Sigmoid colon (tissue), 4 donors: ENCODE measurements at regions not wholly inside any gene's neighbourhood (a gene's known extent, or its start where the extent isn't known, plus 50 kb on each side); places are given as distances from the start of the nearest gene placed in this dataset.

Experiments
- CTCF ChIP-seq, 4 experiments: fragments of 450-650 bp in 3 of 4; fragments of 200-600 bp in 1 of 4; IDR thresholded peaks; one replicate each; pipeline ENCODE4 v1.5.1; 2016 to 2019; ENCODE audit warnings: antibody characterized with exemption in 4 of 4, mild to moderate bottlenecking in 3 of 4, moderate library complexity in 2 of 4
- EP300 ChIP-seq, 4 donors: sonication (generic); formaldehyde crosslinking; IDR thresholded peaks; one replicate each; pipeline ENCODE4 v1.6.1; 2017; ENCODE audit warnings: antibody characterized with exemption in 4 of 4
- POLR2A ChIP-seq, 2 donors: fragments of 450-650 bp; IDR thresholded peaks; one replicate each; pipeline ENCODE4 v1.6.1; 2016; ENCODE audit warnings: antibody characterized with exemption in 2 of 2, mild to moderate bottlenecking in 2 of 2, moderate library complexity in 2 of 2
- POLR2AphosphoS5 ChIP-seq, 4 donors: sonication (generic); formaldehyde crosslinking; IDR thresholded peaks; one replicate each; pipeline ENCODE4 v1.6.1; 2017; ENCODE audit warnings: antibody characterized with exemption in 4 of 4

- TF ChIP-seq CTCF (IDR thresholded peaks at IDR 0.05): no peak
- TF ChIP-seq POLR2A (IDR thresholded peaks at IDR 0.05): no peak
- TF ChIP-seq POLR2AphosphoS5 (IDR thresholded peaks at IDR 0.05): no peak
- TF ChIP-seq EP300 (IDR thresholded peaks at IDR 0.05): no peak
Measured at GRCh38 chr4:183377491-183377890, 55.3 kb upstream of the CLDN24 start.
